Omental fat pad (tissue), 3 donors: ENCODE measurements at regions not wholly inside any gene's neighbourhood (a gene's known extent, or its start where the extent isn't known, plus 50 kb on each side); places are given as distances from the start of the nearest gene placed in this dataset.

Source experiments
- ATAC-seq: fragments of 150-250 bp; one replicate; pipeline ENCODE4 v1.9.1; 2016; ENCODE audit warnings: mild to moderate bottlenecking, moderate library complexity; ENCODE audit not compliant: low FRiP score
- DNase-seq: peaks from one replicate; pipeline ENCODE4 v3.0.0-alpha.2; 2019; ENCODE audit warnings: low spot score
- TF ChIP-seq, protein P1 (sequence below), 3 donors: fragments of 450-650 bp; IDR thresholded peaks; one replicate each; pipeline ENCODE4 v1.5.1; 2016 to 2017; ENCODE audit warnings: antibody characterized with exemption in 3 of 3, mild to moderate bottlenecking in 3 of 3, moderate library complexity in 2 of 3

- TF ChIP-seq, protein P1, sequence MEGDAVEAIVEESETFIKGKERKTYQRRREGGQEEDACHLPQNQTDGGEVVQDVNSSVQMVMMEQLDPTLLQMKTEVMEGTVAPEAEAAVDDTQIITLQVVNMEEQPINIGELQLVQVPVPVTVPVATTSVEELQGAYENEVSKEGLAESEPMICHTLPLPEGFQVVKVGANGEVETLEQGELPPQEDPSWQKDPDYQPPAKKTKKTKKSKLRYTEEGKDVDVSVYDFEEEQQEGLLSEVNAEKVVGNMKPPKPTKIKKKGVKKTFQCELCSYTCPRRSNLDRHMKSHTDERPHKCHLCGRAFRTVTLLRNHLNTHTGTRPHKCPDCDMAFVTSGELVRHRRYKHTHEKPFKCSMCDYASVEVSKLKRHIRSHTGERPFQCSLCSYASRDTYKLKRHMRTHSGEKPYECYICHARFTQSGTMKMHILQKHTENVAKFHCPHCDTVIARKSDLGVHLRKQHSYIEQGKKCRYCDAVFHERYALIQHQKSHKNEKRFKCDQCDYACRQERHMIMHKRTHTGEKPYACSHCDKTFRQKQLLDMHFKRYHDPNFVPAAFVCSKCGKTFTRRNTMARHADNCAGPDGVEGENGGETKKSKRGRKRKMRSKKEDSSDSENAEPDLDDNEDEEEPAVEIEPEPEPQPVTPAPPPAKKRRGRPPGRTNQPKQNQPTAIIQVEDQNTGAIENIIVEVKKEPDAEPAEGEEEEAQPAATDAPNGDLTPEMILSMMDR (IDR thresholded peaks at IDR 0.05) = no peak
- DNase-seq (no peak), ATAC-seq (no peak)
These were observed 1255.8 kb downstream of the SLITRK5 start for GRCh38 chr13:88926890-88927502.

- TF ChIP-seq, protein P1 (IDR thresholded peaks at IDR 0.05) = no peak
- ATAC-seq = no peak
These were observed 1261.8 kb downstream of the SLITRK5 start for GRCh38 chr13:88932950-88933349.

GRCh38 chr13:88937384-88937783, 1266.2 kb downstream of the SLITRK5 start:
- TF ChIP-seq, protein P1 (IDR thresholded peaks at IDR 0.05) = no peak
- DNase-seq (no peak), ATAC-seq (no peak)

More at GRCh38 chr13:88932950-88933349, 1261.8 kb downstream of the SLITRK5 start:
- DNase-seq = no peak

GRCh38 chr13:88945793-88946192, 1274.6 kb downstream of the SLITRK5 start:
- TF ChIP-seq, protein P1 (IDR thresholded peaks at IDR 0.05) = no peak
- ATAC-seq = no peak
- no peak for DNase-seq

DNA sequence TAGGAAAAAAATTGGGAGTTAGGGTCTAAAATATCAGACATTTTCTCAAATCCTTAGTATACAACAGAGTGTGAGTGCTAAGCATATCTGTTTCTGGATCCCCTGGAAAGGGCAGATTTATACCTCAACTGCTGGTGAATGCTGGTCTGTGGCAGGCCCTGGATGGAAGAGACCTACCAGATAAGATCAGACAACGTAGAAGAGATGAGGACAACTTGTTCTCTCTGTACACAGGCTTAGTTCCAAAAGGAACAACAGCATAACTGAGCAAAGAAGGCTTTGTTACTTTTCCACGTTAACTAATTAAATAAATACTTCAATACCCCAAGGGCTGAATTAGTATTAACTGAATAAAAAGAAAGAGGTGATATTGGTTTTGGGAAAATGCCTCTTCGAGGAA, 1277.3 kb downstream of the SLITRK5 start:
- DNase-seq (no peak), ATAC-seq (no peak)
- TF ChIP-seq, protein P1 (IDR thresholded peaks at IDR 0.05) = no peak

DNA sequence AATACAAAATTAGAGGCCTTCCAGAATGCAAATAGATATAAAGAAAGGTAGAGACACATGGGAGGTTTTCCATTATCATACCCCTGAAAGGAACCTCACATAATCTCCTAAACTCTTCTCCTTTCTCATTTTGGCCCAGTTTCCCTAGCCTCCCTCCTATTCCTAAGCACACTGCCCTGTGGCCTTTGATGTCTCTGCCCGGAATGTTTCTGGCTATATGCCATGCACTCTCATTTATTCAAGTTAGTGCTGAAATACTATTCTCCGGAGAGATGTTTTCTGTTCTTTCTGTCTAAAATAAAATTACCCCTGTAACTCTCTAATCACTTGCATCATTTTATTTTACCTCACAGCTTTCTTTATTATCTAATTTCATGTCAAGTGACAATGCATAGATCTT, 1287.7 kb downstream of the SLITRK5 start:
- TF ChIP-seq, protein P1 (IDR thresholded peaks at IDR 0.05) = no peak
- ATAC-seq (no peak), DNase-seq (no peak)

GRCh38 chr13:88976466-88976865, 1305.3 kb downstream of the SLITRK5 start:
- DNase-seq (no peak), ATAC-seq (no peak)
- TF ChIP-seq, protein P1 (IDR thresholded peaks at IDR 0.05) = no peak
